ENCODE measurements at regions not wholly inside any gene's neighbourhood (a gene's known extent, or its start where the extent isn't known, plus 50 kb on each side); places are given as distances from the start of the nearest gene placed in this dataset.

DNA sequence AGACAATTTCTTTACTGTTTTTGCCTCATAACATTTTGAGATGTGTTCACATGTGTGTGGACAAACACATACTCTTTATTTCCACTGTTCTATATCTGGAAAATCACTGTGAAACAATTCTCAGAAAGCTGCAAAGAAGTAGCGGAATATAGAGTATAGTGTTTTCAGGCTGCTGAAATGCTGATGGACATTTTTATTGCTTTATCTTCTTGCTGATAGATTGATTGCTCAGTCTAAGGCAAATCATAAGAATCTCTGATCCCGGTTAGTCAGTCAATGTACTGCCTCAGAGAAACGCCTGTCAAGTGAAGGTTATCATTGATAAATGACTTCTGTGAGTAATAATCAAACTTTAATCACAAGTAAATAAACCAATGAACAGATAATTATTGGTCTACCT lies 364.9 kb upstream of the CTNND2 start:
- TF ChIP-seq ZNF274 (IDR thresholded peaks at IDR 0.05; ENCODE audit: low read depth, low read length) (no peak), YY1 (IDR thresholded peaks at IDR 0.05; ENCODE audit: insufficient read depth, insufficient read length) (no peak), SUZ12 (IDR thresholded peaks at IDR 0.05; ENCODE audit: extremely low read depth, insufficient read depth, insufficient read length) (no peak)

DNA sequence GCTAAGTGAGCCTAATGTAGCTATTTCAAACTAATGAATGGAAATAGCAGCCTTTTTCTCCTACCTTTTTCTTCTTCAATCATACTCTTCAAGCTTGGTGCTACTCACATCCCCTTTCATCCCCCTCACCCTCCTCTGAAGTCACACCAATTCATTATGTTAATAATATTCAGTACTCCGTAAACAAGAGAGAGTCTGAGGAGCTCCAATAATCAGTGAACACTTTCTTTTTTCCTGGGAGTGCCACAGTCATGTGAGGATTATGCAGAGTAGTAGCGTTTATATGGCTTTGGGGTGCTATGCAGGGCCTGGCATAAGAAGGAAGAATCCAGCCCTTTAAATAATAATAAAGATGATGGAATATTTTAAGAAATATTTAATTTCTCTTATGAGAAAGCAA lies 354.3 kb upstream of the CTNND2 start:
- no peak for DNase-seq (ENCODE audit: low read depth, low spot score)
- TF ChIP-seq YY1 (IDR thresholded peaks at IDR 0.05; ENCODE audit: insufficient read depth, insufficient read length), result no peak
- Histone ChIP-seq H3K9ac (ENCODE audit: insufficient read length, low read depth) (no peak overlapping the region), H3K36me3 (ENCODE audit: insufficient read depth, insufficient read length, low read length) (no peaks in the 10 kb centered on the region), H3K9me3 (ENCODE audit: insufficient read depth, low read length) (no peaks in the 10 kb centered on the region), H3K4me3 (ENCODE audit: insufficient read length, low read depth) (no peak overlapping the region), H3K27me3 (ENCODE audit: insufficient read depth, insufficient read length) (no peaks in the 10 kb centered on the region), H3K4me1 (ENCODE audit: insufficient read depth, insufficient read length) (no peaks in the 10 kb centered on the region)

More for the DNA sequence above, 364.9 kb upstream of the CTNND2 start:
- no peaks in the 10 kb centered on the region for H3K4me1 ChIP-seq (ENCODE audit: insufficient read depth, insufficient read length)
- H3K27me3 ChIP-seq (ENCODE audit: insufficient read depth, insufficient read length), result no peaks in the 10 kb centered on the region
- no peak overlapping the region for H3K4me3 ChIP-seq (ENCODE audit: insufficient read length, low read depth)
- no peaks in the 10 kb centered on the region for H3K36me3 ChIP-seq (ENCODE audit: insufficient read depth, insufficient read length, low read length)
- no peak for DNase-seq (ENCODE audit: low read depth, low spot score)
- H3K9ac ChIP-seq (ENCODE audit: insufficient read length, low read depth), result no peak overlapping the region
- no peaks in the 10 kb centered on the region for H3K9me3 ChIP-seq (ENCODE audit: insufficient read depth, low read length)

DNA sequence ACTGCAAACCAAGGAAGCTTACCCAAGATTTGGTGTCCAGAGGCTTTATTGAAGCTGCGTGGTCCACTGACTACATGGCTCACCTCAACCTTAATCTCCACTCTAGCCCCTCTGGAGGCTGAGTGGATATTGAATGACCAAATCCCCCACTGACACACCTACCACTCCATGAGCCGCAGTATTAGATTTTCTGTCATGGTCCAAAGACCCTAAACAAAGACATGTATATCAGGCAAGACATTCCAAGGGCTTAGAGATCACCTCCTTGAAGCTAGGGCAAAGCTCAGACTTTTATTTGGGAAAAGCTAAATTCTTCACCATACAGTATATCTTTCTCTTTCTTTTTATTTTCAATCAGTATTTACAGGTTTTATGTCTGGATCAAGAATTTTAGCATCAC lies 346.2 kb upstream of the CTNND2 start:
- DNase-seq (ENCODE audit: low read depth, low spot score), result no peak
- H3K36me3 ChIP-seq (ENCODE audit: insufficient read depth, insufficient read length, low read length), result no peaks in the 10 kb centered on the region
- TF ChIP-seq SUZ12 (IDR thresholded peaks at IDR 0.05; ENCODE audit: extremely low read depth, insufficient read depth, insufficient read length) (no peak), ZNF274 (IDR thresholded peaks at IDR 0.05; ENCODE audit: low read depth, low read length) (no peak), YY1 (IDR thresholded peaks at IDR 0.05; ENCODE audit: insufficient read depth, insufficient read length) (no peak)
- no peaks in the 10 kb centered on the region for H3K9me3 ChIP-seq (ENCODE audit: insufficient read depth, low read length)
- H3K4me3 ChIP-seq (ENCODE audit: insufficient read length, low read depth), result no peak overlapping the region
- no peak overlapping the region for H3K9ac ChIP-seq (ENCODE audit: insufficient read length, low read depth)
- H3K4me1 ChIP-seq (ENCODE audit: insufficient read depth, insufficient read length), result no peaks in the 10 kb centered on the region
- peaks cover 14% of the 10 kb centered on the region for H3K27me3 ChIP-seq (ENCODE audit: insufficient read depth, insufficient read length)

DNA sequence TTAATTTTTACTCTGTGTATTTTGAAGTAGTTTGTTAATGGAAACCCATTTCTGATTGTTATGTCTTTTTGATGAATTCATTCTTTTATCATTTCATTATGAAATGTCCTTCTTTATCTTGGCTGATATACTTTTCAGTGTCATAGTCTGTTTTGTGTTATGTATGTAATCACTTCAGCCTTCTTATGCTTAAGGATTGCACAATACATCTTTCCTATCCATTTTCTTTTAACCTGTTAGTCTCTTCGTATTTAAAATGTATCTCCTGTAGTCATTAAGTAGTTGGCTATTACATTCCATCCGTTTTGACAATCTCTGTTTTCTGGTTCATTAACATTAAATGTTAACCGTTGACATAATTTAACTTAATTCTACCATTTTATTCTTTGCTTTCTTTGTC lies 344.6 kb upstream of the CTNND2 start:
- no peak overlapping the region for H3K9ac ChIP-seq (ENCODE audit: insufficient read length, low read depth)
- no peaks in the 10 kb centered on the region for H3K9me3 ChIP-seq (ENCODE audit: insufficient read depth, low read length)
- H3K4me1 ChIP-seq (ENCODE audit: insufficient read depth, insufficient read length), result no peaks in the 10 kb centered on the region
- H3K27me3 ChIP-seq (ENCODE audit: insufficient read depth, insufficient read length), result peaks cover 28% of the 10 kb centered on the region
- H3K36me3 ChIP-seq (ENCODE audit: insufficient read depth, insufficient read length, low read length), result no peaks in the 10 kb centered on the region
- no peak for TF ChIP-seq YY1 (IDR thresholded peaks at IDR 0.05; ENCODE audit: insufficient read depth, insufficient read length)
- TF ChIP-seq SUZ12 (IDR thresholded peaks at IDR 0.05; ENCODE audit: extremely low read depth, insufficient read depth, insufficient read length), result no peak
- TF ChIP-seq ZNF274 (IDR thresholded peaks at IDR 0.05; ENCODE audit: low read depth, low read length), result no peak
- DNase-seq (ENCODE audit: low read depth, low spot score), result no peak
- no peak overlapping the region for H3K4me3 ChIP-seq (ENCODE audit: insufficient read length, low read depth)

DNA sequence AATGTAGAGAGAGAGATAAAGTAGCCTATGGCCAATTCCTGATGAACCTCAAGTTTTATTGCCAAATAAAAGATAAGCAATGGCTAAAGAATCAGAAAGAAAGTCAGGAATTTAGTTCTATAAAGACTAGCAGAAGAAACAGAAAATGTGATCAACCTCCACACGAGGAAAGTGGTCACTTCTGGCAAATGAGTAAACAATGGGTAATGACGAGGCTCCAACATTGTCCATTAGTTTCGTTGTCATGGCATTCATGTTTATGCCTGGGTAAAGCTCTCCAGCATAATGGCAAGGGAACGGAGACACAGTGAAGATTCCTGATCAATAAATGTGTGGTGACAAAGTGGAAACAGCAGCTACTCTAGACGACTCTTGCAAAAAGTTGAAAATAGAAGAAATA lies 341.8 kb upstream of the CTNND2 start:
- no peaks in the 10 kb centered on the region for H3K4me1 ChIP-seq (ENCODE audit: insufficient read depth, insufficient read length)
- TF ChIP-seq ZNF274 (IDR thresholded peaks at IDR 0.05; ENCODE audit: low read depth, low read length), result no peak
- TF ChIP-seq YY1 (IDR thresholded peaks at IDR 0.05; ENCODE audit: insufficient read depth, insufficient read length), result no peak
- no peak for TF ChIP-seq SUZ12 (IDR thresholded peaks at IDR 0.05; ENCODE audit: extremely low read depth, insufficient read depth, insufficient read length)
- H3K9ac ChIP-seq (ENCODE audit: insufficient read length, low read depth), result no peak overlapping the region
- no peak overlapping the region for H3K4me3 ChIP-seq (ENCODE audit: insufficient read length, low read depth)
- no peaks in the 10 kb centered on the region for H3K9me3 ChIP-seq (ENCODE audit: insufficient read depth, low read length)
- DNase-seq (ENCODE audit: low read depth, low spot score), result no peak
- no peaks in the 10 kb centered on the region for H3K36me3 ChIP-seq (ENCODE audit: insufficient read depth, insufficient read length, low read length)
- peaks cover 56% of the 10 kb centered on the region for H3K27me3 ChIP-seq (ENCODE audit: insufficient read depth, insufficient read length)

DNA sequence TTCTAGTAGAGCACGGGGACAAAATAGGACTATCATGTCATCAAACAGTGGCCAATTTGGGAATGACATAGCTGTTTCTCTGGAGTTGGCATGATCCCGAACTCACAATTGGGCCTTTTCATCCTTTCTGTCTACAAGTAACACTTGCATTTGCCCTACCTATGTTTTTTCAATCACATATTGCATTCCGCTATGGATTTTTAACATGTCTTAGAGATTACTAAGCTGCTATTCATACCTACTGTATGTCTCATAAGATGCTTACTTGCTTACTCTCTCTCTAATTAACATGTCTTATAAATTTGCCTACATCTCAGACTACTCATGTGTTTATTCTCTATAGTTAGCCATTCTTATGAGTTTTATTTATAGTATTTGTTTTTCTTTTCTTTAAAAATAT lies 341.2 kb upstream of the CTNND2 start:
- no peak for TF ChIP-seq ZNF274 (IDR thresholded peaks at IDR 0.05; ENCODE audit: low read depth, low read length)
- no peak for TF ChIP-seq SUZ12 (IDR thresholded peaks at IDR 0.05; ENCODE audit: extremely low read depth, insufficient read depth, insufficient read length)
- no peak for TF ChIP-seq YY1 (IDR thresholded peaks at IDR 0.05; ENCODE audit: insufficient read depth, insufficient read length)
- Histone ChIP-seq H3K4me3 (ENCODE audit: insufficient read length, low read depth) (no peak overlapping the region), H3K9me3 (ENCODE audit: insufficient read depth, low read length) (no peaks in the 10 kb centered on the region), H3K36me3 (ENCODE audit: insufficient read depth, insufficient read length, low read length) (no peaks in the 10 kb centered on the region), H3K27me3 (ENCODE audit: insufficient read depth, insufficient read length) (peaks cover 62% of the 10 kb centered on the region), H3K4me1 (ENCODE audit: insufficient read depth, insufficient read length) (no peaks in the 10 kb centered on the region), H3K9ac (ENCODE audit: insufficient read length, low read depth) (no peak overlapping the region)
- no peak for DNase-seq (ENCODE audit: low read depth, low spot score)

DNA sequence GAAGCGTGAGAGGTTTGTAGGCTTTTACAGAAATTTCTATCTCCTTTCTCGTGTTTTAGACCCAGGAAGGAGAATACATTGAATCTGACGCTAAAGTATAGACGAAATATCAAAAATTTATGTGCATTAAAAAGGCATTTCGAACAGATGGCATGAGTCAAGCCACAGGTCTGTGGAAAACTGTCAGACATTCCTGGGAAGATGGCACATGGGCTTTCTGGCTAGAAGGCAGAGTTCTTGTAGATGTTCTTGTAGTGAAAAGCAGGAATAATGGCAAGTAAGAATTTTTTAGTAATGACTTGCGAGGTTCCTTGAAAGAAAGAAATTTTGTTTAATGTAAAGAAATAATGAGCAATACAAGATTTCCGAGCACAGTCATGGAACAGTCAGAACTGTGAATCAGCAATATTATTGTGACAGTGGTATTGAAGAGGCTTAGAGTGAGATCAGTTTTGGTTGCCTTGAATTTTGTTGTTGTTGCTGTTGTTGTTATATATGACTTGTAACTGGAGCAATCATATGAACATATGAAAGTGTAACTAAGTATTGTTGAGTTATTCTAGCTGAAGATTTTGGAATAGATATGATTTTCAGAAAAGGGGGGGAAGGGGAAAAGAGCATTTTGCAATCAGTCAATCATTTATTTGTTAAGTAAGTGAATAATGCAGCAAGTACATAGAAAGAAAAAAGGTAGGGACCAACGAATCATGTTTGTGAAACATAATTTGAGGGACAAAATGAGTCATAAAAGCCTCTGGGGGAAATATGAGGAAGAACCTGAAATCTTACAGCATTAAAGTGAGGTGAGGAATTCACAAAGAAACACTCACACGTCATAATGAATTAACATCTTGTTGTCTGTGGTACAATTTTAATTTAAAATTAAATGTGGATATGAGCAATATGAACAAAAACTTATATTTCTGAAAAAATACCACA lies 339.0 kb upstream of the CTNND2 start:
- TF ChIP-seq SUZ12 (IDR thresholded peaks at IDR 0.05; ENCODE audit: extremely low read depth, insufficient read depth, insufficient read length), result no peak
- TF ChIP-seq ZNF274 (IDR thresholded peaks at IDR 0.05; ENCODE audit: low read depth, low read length), result no peak
- no peak for TF ChIP-seq YY1 (IDR thresholded peaks at IDR 0.05; ENCODE audit: insufficient read depth, insufficient read length)
- Histone ChIP-seq H3K9me3 (ENCODE audit: insufficient read depth, low read length) (no peaks in the 10 kb centered on the region), H3K9ac (ENCODE audit: insufficient read length, low read depth) (no peak overlapping the region), H3K4me1 (ENCODE audit: insufficient read depth, insufficient read length) (peaks cover under 1% of the 10 kb centered on the region), H3K4me3 (ENCODE audit: insufficient read length, low read depth) (no peak overlapping the region), H3K36me3 (ENCODE audit: insufficient read depth, insufficient read length, low read length) (no peaks in the 10 kb centered on the region), H3K27me3 (ENCODE audit: insufficient read depth, insufficient read length) (peaks cover 85% of the 10 kb centered on the region)
- no peak for DNase-seq (ENCODE audit: low read depth, low spot score)

Measured in NT2/D1 (cell line).